ENCODE measurements at regions not wholly inside any gene's neighbourhood (a gene's known extent, or its start where the extent isn't known, plus 50 kb on each side); places are given as distances from the start of the nearest gene placed in this dataset.

DNA sequence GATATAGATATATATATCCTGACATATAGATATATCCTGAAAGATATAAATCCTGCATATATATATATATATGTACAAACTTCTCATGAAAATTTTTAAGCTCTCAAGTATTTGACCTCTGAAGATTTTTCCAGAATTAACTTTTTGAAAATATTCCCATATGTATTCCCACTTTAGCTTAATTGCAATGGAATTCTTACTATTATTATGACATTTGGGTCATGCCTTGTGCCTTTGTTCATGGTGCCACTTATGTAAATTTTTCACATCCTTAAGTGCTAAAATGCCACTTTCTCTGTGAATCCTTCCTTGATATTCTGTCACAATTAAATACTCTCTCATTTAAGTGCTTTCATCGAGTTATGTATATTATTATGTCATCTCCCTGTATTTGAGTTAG is 398.2 kb upstream of the SEL1L start:
- DNase-seq (ENCODE audit: low read depth), result no peak
- H3K4me3 ChIP-seq (ENCODE audit: low read depth, low read length), result no peak overlapping the region
- TF ChIP-seq, protein P1, sequence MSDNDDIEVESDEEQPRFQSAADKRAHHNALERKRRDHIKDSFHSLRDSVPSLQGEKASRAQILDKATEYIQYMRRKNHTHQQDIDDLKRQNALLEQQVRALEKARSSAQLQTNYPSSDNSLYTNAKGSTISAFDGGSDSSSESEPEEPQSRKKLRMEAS (IDR thresholded peaks at IDR 0.05; ENCODE audit: low read depth, low read length), result no peak
- TF ChIP-seq POLR2A (IDR thresholded peaks at IDR 0.05; ENCODE audit: extremely low read depth, insufficient read length), result no peak
- TF ChIP-seq MYC (IDR thresholded peaks at IDR 0.05; ENCODE audit: low read depth, low read length), result no peak
- TF ChIP-seq, protein P2, sequence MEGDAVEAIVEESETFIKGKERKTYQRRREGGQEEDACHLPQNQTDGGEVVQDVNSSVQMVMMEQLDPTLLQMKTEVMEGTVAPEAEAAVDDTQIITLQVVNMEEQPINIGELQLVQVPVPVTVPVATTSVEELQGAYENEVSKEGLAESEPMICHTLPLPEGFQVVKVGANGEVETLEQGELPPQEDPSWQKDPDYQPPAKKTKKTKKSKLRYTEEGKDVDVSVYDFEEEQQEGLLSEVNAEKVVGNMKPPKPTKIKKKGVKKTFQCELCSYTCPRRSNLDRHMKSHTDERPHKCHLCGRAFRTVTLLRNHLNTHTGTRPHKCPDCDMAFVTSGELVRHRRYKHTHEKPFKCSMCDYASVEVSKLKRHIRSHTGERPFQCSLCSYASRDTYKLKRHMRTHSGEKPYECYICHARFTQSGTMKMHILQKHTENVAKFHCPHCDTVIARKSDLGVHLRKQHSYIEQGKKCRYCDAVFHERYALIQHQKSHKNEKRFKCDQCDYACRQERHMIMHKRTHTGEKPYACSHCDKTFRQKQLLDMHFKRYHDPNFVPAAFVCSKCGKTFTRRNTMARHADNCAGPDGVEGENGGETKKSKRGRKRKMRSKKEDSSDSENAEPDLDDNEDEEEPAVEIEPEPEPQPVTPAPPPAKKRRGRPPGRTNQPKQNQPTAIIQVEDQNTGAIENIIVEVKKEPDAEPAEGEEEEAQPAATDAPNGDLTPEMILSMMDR (IDR thresholded peaks at IDR 0.05; ENCODE audit: low read depth, low read length), result no peak

DNA sequence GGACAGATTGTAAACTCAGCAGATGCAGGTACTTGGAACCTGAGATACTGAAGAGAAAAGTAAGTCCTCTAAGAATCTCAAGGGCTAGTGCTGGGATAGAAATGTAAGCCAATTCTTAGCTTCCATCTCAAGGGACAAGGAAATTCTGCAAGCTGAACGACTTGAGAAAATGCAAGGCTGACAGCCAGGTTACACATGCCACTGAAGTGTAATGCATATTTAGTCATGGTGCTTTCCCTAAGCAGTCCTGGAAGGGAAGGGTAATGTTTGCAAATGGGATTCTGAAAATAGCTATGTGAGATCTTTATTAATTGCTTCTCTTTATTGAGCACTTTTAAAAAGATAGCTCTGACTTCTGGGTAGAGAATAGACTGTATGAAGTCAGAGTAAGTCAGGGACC is 402.7 kb upstream of the SEL1L start:
- no peak for DNase-seq (ENCODE audit: low read depth)
- H3K4me3 ChIP-seq (ENCODE audit: low read depth, low read length), result no peak overlapping the region
- no peak for TF ChIP-seq MYC (IDR thresholded peaks at IDR 0.05; ENCODE audit: low read depth, low read length)
- TF ChIP-seq, protein P1 (IDR thresholded peaks at IDR 0.05; ENCODE audit: low read depth, low read length), result no peak
- TF ChIP-seq, protein P2 (IDR thresholded peaks at IDR 0.05; ENCODE audit: low read depth, low read length), result no peak
- no peak for TF ChIP-seq POLR2A (IDR thresholded peaks at IDR 0.05; ENCODE audit: extremely low read depth, insufficient read length)

DNA sequence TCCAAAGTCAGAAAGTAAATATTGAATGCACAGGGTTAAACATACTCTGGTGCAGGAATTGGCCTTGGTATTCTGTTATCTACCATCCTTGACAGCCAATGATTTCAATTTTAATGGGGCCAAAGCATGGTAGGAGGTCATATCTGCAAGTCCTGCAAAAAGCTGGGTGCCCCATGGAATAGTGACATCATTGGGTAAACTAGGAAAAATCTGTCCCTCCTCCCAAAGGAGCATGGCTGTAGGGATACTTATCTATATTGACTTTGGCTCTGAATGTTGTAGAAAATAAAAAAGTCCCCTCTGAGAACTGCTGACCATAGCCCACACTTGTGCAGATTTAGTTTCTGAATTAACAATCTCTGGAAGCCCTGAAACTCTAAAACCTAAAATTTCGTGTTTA is 403.2 kb upstream of the SEL1L start:
- H3K4me3 ChIP-seq (ENCODE audit: low read depth, low read length), result no peak overlapping the region
- DNase-seq (ENCODE audit: low read depth), result no peak
- TF ChIP-seq, protein P2 (IDR thresholded peaks at IDR 0.05; ENCODE audit: low read depth, low read length), result no peak
- TF ChIP-seq, protein P1 (IDR thresholded peaks at IDR 0.05; ENCODE audit: low read depth, low read length), result no peak
- TF ChIP-seq POLR2A (IDR thresholded peaks at IDR 0.05; ENCODE audit: extremely low read depth, insufficient read length), result no peak
- no peak for TF ChIP-seq MYC (IDR thresholded peaks at IDR 0.05; ENCODE audit: low read depth, low read length)

DNA sequence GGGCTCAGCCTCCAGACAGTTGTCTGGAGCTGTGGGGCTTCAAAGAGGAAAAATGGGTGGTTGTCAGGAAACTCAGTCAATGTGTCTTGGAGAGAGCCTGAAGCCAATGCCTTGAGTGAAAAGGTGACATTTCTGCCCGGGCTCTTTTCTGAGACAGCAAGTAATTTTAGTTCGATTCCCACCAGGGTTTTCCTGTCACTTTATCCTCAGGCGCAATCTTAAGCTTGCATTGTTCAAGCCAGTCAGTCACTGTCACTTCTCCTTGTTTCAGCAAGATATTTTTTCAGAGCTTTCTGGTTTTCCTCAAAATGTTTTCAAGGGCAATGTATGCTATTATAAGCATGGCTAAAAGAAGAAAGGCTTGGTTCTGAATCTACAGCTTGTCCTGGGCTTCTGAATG is 404.7 kb upstream of the SEL1L start:
- DNase-seq (ENCODE audit: low read depth), result no peak
- H3K4me3 ChIP-seq (ENCODE audit: low read depth, low read length), result no peak overlapping the region
- TF ChIP-seq, protein P1 (IDR thresholded peaks at IDR 0.05; ENCODE audit: low read depth, low read length), result no peak
- TF ChIP-seq, protein P2 (IDR thresholded peaks at IDR 0.05; ENCODE audit: low read depth, low read length), result no peak
- TF ChIP-seq POLR2A (IDR thresholded peaks at IDR 0.05; ENCODE audit: extremely low read depth, insufficient read length) (no peak), MYC (IDR thresholded peaks at IDR 0.05; ENCODE audit: low read depth, low read length) (no peak)

DNA sequence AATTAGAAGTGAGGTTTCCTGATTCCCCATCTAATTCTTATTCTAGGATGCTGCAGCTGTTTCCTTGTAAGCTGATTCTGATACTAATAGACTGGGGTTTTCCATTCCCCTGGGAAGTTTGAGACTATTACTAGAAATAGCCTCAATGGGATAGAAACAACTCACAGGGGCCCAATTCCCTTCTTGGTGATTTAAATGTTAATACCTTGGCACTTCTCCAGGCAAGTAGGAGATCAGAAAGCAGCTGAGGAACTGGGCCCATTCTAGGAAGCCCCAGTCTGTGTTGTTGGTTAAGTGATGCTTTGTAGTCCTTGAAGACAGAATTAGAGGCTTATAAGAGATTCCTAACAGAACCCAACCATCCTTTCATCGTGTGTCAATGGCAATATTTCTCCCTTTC is 407.0 kb upstream of the SEL1L start:
- TF ChIP-seq, protein P1 (IDR thresholded peaks at IDR 0.05; ENCODE audit: low read depth, low read length), result no peak
- TF ChIP-seq POLR2A (IDR thresholded peaks at IDR 0.05; ENCODE audit: extremely low read depth, insufficient read length), result no peak
- TF ChIP-seq, protein P2 (IDR thresholded peaks at IDR 0.05; ENCODE audit: low read depth, low read length), result no peak
- TF ChIP-seq MYC (IDR thresholded peaks at IDR 0.05; ENCODE audit: low read depth, low read length), result no peak
- H3K4me3 ChIP-seq (ENCODE audit: low read depth, low read length), result no peak overlapping the region
- no peak for DNase-seq (ENCODE audit: low read depth)

DNA sequence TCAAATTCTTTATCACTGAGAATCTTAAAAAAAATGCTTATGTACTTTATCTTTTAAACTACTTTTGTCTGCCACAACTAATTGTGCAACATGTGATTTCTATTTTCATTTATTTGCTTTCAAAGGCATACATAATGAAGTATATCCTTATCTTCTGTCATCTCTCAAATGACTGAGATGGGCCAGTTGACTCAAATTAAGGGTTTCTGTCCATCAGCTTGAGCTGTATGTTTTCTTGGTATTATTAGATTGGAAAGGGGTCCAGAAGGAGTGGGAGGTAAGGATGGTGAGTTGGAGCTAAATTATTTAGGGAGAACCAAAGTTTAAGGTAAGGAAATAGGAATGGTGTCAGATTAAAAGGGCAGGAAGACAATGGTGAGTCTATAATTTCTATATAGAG is 408.4 kb upstream of the SEL1L start:
- no peak for DNase-seq (ENCODE audit: low read depth)
- no peak overlapping the region for H3K4me3 ChIP-seq (ENCODE audit: low read depth, low read length)
- TF ChIP-seq MYC (IDR thresholded peaks at IDR 0.05; ENCODE audit: low read depth, low read length), result no peak
- TF ChIP-seq, protein P1 (IDR thresholded peaks at IDR 0.05; ENCODE audit: low read depth, low read length), result no peak
- TF ChIP-seq, protein P2 (IDR thresholded peaks at IDR 0.05; ENCODE audit: low read depth, low read length), result no peak

All from NB4 (cell line).